ENCODE measurements at regions not wholly inside any gene's neighbourhood (a gene's known extent, or its start where the extent isn't known, plus 50 kb on each side); places are given as distances from the start of the nearest gene placed in this dataset.

DNA sequence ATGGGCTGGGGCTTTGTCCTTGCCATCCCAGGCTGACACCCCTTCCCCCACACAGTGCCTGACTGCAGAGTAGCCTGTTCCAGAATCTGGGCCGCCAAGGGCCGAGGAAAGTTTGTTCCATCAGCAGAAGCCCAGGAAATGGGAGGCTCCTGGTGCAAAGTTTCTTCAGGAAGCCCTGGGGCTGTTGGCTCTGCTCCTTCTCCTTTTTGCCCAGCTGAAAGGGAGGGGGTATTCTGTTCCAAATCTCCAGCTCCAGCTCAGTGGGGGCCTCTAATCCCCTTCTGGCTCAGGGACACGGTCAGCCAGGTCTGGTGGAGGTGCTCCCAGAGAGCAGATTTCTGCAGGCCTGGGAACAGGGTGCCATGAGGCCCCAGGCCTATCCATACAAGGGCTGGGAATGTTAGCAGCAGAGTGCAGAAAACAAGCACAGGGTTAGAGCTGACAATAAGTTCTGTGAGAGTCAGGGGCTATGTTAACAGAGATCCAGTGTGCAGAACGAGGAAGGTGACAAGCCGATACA lies 399.5 kb downstream of the RPS24 start:
- TF ChIP-seq, protein P1, sequence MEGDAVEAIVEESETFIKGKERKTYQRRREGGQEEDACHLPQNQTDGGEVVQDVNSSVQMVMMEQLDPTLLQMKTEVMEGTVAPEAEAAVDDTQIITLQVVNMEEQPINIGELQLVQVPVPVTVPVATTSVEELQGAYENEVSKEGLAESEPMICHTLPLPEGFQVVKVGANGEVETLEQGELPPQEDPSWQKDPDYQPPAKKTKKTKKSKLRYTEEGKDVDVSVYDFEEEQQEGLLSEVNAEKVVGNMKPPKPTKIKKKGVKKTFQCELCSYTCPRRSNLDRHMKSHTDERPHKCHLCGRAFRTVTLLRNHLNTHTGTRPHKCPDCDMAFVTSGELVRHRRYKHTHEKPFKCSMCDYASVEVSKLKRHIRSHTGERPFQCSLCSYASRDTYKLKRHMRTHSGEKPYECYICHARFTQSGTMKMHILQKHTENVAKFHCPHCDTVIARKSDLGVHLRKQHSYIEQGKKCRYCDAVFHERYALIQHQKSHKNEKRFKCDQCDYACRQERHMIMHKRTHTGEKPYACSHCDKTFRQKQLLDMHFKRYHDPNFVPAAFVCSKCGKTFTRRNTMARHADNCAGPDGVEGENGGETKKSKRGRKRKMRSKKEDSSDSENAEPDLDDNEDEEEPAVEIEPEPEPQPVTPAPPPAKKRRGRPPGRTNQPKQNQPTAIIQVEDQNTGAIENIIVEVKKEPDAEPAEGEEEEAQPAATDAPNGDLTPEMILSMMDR (conservative IDR thresholded peaks at IDR 0.05 in 1 of 2, IDR thresholded peaks at IDR 0.05 in 1 of 2; ENCODE audit: low read depth in 1 of 2, low read length in 2 of 2), result no peak
- no peak for TF ChIP-seq EZH2 (IDR thresholded peaks at IDR 0.05; ENCODE audit: low read length, missing control alignments)

DNA sequence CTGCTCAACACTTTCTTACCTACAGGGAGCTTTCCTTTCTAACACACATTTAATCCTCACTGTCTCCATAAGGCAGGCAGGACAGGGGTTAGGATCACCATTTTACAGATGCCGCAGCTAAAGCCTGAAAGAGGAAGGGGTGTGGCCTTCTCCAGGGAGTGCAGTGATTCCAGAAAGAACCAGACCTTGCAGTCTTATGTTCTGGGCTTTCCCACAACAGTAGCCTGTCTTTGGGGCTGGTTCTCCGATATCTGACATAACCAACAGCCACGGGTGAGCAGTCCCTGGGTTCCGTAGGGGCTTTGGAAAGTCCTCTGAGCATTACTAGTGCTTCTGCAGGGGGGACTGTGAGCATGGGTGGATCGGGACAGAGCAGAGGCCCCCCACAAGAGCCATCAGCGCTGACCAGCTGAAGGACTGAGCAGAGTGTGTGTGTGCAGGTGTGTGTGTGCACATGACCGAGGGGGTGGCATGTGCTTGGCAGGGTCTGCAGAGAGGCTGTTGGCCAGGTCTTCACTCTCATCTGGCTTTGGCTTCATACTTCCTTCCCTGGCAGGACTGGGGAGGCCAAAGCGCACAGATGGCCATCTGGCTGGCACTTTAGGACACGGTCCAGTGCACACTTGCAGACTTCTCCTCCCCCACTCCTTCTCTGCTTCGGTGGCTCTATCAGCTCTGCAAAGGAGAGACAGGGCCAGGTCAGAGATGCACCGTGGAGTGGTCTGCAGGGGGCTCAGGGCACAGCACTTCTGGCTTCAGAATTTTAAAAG lies 400.3 kb downstream of the RPS24 start:
- no peaks in the 10 kb centered on the region for H3K36me3 ChIP-seq (ENCODE audit: control insufficient read depth, insufficient read depth, low read length)
- no peaks in the 10 kb centered on the region for H3K79me2 ChIP-seq (ENCODE audit: control insufficient read depth, insufficient read depth, low read length)
- no peak overlapping the region for H3K4me2 ChIP-seq (ENCODE audit: extremely low read depth, insufficient read depth, low read length)
- no peak overlapping the region for H3K9ac ChIP-seq (ENCODE audit: insufficient read depth, low read length)
- H3K27me3 ChIP-seq (ENCODE audit: control insufficient read depth, insufficient read depth, low read length), result peaks cover 2% of the 10 kb centered on the region
- no peak for DNase-seq (ENCODE audit: low read depth in 2 of 2)
- H2AFZ ChIP-seq (ENCODE audit: low read length), result no peak overlapping the region
- H3K4me3 ChIP-seq (replicated peaks in 1 of 4; ENCODE audit: control extremely low read depth in 1 of 4, insufficient read depth in 1 of 4, low read depth in 3 of 4, low read length in 4 of 4), result no peak overlapping the region
- TF ChIP-seq EZH2 (IDR thresholded peaks at IDR 0.05; ENCODE audit: low read length, missing control alignments), result no peak
- TF ChIP-seq, protein P1 (conservative IDR thresholded peaks at IDR 0.05 in 1 of 2, IDR thresholded peaks at IDR 0.05 in 1 of 2; ENCODE audit: low read depth in 1 of 2, low read length in 2 of 2), result no peak
- no peaks in the 10 kb centered on the region for H4K20me1 ChIP-seq (ENCODE audit: control insufficient read depth, extremely low read depth, insufficient read depth, low read length)
- no peaks in the 10 kb centered on the region for H3K9me3 ChIP-seq (ENCODE audit: control insufficient read depth, insufficient read depth, low read depth, low read length)
- H3K27ac ChIP-seq (ENCODE audit: insufficient read depth, low read length), result no peak overlapping the region
- H3K4me1 ChIP-seq (ENCODE audit: control insufficient read depth, extremely low read depth, insufficient read depth, low read length), result no peaks in the 10 kb centered on the region

More for the DNA sequence above, 399.5 kb downstream of the RPS24 start:
- H3K9me3 ChIP-seq (ENCODE audit: control insufficient read depth, insufficient read depth, low read depth, low read length), result no peaks in the 10 kb centered on the region
- DNase-seq (ENCODE audit: low read depth in 2 of 2), result no peak
- H3K27ac ChIP-seq (ENCODE audit: insufficient read depth, low read length), result no peak overlapping the region
- H3K79me2 ChIP-seq (ENCODE audit: control insufficient read depth, insufficient read depth, low read length), result no peaks in the 10 kb centered on the region
- H3K4me3 ChIP-seq (replicated peaks in 1 of 4; ENCODE audit: control extremely low read depth in 1 of 4, insufficient read depth in 1 of 4, low read depth in 3 of 4, low read length in 4 of 4), result no peak overlapping the region
- no peak overlapping the region for H3K9ac ChIP-seq (ENCODE audit: insufficient read depth, low read length)
- H4K20me1 ChIP-seq (ENCODE audit: control insufficient read depth, extremely low read depth, insufficient read depth, low read length), result no peaks in the 10 kb centered on the region
- peaks cover 2% of the 10 kb centered on the region for H3K27me3 ChIP-seq (ENCODE audit: control insufficient read depth, insufficient read depth, low read length)
- H3K36me3 ChIP-seq (ENCODE audit: control insufficient read depth, insufficient read depth, low read length), result no peaks in the 10 kb centered on the region
- H3K4me1 ChIP-seq (ENCODE audit: control insufficient read depth, extremely low read depth, insufficient read depth, low read length), result no peaks in the 10 kb centered on the region
- H3K4me2 ChIP-seq (ENCODE audit: extremely low read depth, insufficient read depth, low read length), result no peak overlapping the region
- no peak overlapping the region for H2AFZ ChIP-seq (ENCODE audit: low read length)

DNA sequence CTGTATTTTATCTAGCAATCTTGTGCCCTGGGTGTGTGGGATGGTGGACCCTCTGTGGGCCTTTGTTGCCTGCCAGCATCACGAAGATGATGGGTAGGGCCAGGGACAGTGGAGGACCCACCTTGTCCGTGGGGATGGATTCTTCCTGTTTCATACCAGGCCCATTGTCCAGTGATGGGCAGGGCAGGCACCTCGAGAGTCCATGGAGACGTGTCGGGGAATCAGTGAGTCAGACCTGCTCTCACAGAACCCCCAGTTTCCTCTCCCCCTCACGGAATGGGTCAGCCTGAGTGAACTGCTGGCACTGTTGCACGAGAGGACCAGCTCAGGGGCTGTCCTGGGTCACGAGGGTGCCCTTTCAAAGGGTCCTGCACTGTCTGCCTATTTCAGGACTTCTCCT lies 401.2 kb downstream of the RPS24 start:
- H3K79me2 ChIP-seq (ENCODE audit: control insufficient read depth, insufficient read depth, low read length), result no peaks in the 10 kb centered on the region
- H3K27me3 ChIP-seq (ENCODE audit: control insufficient read depth, insufficient read depth, low read length), result no peaks in the 10 kb centered on the region
- H3K27ac ChIP-seq (ENCODE audit: insufficient read depth, low read length), result no peak overlapping the region
- TF ChIP-seq, protein P1 (conservative IDR thresholded peaks at IDR 0.05 in 1 of 2, IDR thresholded peaks at IDR 0.05 in 1 of 2; ENCODE audit: low read depth in 1 of 2, low read length in 2 of 2), result no peak
- no peaks in the 10 kb centered on the region for H3K9me3 ChIP-seq (ENCODE audit: control insufficient read depth, insufficient read depth, low read depth, low read length)
- no peaks in the 10 kb centered on the region for H4K20me1 ChIP-seq (ENCODE audit: control insufficient read depth, extremely low read depth, insufficient read depth, low read length)
- H3K4me1 ChIP-seq (ENCODE audit: control insufficient read depth, extremely low read depth, insufficient read depth, low read length), result no peaks in the 10 kb centered on the region
- no peak for DNase-seq (ENCODE audit: low read depth in 2 of 2)
- H3K9ac ChIP-seq (ENCODE audit: insufficient read depth, low read length), result no peak overlapping the region
- no peak overlapping the region for H3K4me2 ChIP-seq (ENCODE audit: extremely low read depth, insufficient read depth, low read length)
- no peak overlapping the region for H2AFZ ChIP-seq (ENCODE audit: low read length)
- no peak overlapping the region for H3K4me3 ChIP-seq (replicated peaks in 1 of 4; ENCODE audit: control extremely low read depth in 1 of 4, insufficient read depth in 1 of 4, low read depth in 3 of 4, low read length in 4 of 4)
- H3K36me3 ChIP-seq (ENCODE audit: control insufficient read depth, insufficient read depth, low read length), result no peaks in the 10 kb centered on the region
